ENCODE measurements at regions not wholly inside any gene's neighbourhood (a gene's known extent, or its start where the extent isn't known, plus 50 kb on each side); places are given as distances from the start of the nearest gene placed in this dataset.

- peak; percentile 21; the same call in 1 of the 2 replicates for TF ChIP-seq CTCF (IDR thresholded peaks at IDR 0.05; ENCODE audit: low read length)
- no peak for TF ChIP-seq EZH2 (optimal IDR thresholded peaks at IDR 0.05; ENCODE audit: low read depth, low read length)
Measured at GRCh38 chr16:63684149-63685101, 1437.4 kb downstream of the CDH11 start.
